ENCODE measurements at regions not wholly inside any gene's neighbourhood (a gene's known extent, or its start where the extent isn't known, plus 50 kb on each side); places are given as distances from the start of the nearest gene placed in this dataset.
A peak's percentile ranks its signal among the peaks of the same experiment; 100 is the strongest.

DNA sequence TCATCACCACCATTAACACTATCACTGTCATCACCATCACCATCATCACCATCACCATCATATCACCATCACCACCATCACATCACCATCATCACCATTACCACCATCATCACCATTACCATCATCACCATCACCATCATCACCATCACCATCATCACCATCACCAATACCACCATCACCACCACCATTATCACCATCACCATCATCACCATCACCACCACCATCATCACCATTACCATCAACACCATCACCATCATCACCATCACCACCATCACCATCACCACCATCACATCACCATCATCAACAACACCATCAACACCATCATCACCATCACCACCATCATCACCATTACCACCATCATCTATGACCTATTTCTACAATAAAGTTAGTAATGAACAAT is 86.1 kb upstream of the PDE10A start:
- no peak overlapping the region for H3K27ac Mint-ChIP-seq (ENCODE audit: unreplicated experiment)
- no peak for TF ChIP-seq EZH2 (IDR thresholded peaks at IDR 0.05; ENCODE audit: insufficient read depth, low read length)
- TF ChIP-seq, protein P1, sequence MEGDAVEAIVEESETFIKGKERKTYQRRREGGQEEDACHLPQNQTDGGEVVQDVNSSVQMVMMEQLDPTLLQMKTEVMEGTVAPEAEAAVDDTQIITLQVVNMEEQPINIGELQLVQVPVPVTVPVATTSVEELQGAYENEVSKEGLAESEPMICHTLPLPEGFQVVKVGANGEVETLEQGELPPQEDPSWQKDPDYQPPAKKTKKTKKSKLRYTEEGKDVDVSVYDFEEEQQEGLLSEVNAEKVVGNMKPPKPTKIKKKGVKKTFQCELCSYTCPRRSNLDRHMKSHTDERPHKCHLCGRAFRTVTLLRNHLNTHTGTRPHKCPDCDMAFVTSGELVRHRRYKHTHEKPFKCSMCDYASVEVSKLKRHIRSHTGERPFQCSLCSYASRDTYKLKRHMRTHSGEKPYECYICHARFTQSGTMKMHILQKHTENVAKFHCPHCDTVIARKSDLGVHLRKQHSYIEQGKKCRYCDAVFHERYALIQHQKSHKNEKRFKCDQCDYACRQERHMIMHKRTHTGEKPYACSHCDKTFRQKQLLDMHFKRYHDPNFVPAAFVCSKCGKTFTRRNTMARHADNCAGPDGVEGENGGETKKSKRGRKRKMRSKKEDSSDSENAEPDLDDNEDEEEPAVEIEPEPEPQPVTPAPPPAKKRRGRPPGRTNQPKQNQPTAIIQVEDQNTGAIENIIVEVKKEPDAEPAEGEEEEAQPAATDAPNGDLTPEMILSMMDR (IDR thresholded peaks at IDR 0.05; ENCODE audit: insufficient read depth, low read depth, low read length): no peak
- peak; percentile 75 for FAIRE-seq
- Histone ChIP-seq H3K27ac (ENCODE audit: low read depth, low read length) (no peak overlapping the region), H3K9me3 (ENCODE audit: insufficient read depth, low read depth, low read length) (peaks cover 4% of the 10 kb centered on the region), H3K36me3 (ENCODE audit: insufficient read depth, low read length) (no peaks in the 10 kb centered on the region), H3K9ac (ENCODE audit: low read length) (no peak overlapping the region), H3K4me2 (ENCODE audit: low read length) (no peak overlapping the region), H3K79me2 (ENCODE audit: insufficient read depth, low read length) (no peaks in the 10 kb centered on the region), H2AFZ (ENCODE audit: low read depth, low read length) (no peak overlapping the region), H3K27me3 (ENCODE audit: insufficient read depth, low read length) (no peaks in the 10 kb centered on the region), H4K20me1 (ENCODE audit: insufficient read depth, low read length) (no peaks in the 10 kb centered on the region), H3K4me1 (ENCODE audit: insufficient read depth, low read length) (no peaks in the 10 kb centered on the region), H3K4me3 (ENCODE audit: insufficient read depth, low read depth, low read length) (no peak overlapping the region)
- peaks cover 8% of the 10 kb centered on the region for H3K27me3 Mint-ChIP-seq (ENCODE audit: low read depth, unreplicated experiment)
- H3K4me1 Mint-ChIP-seq (ENCODE audit: low read depth, unreplicated experiment): no peaks in the 10 kb centered on the region
- no peaks in the 10 kb centered on the region for H3K9me3 Mint-ChIP-seq (ENCODE audit: unreplicated experiment)
- no peak for DNase-seq (ENCODE audit: low read depth)
- no peak overlapping the region for H3K4me3 Mint-ChIP-seq (ENCODE audit: unreplicated experiment)
- no peaks in the 10 kb centered on the region for H3K36me3 Mint-ChIP-seq (ENCODE audit: low read depth, unreplicated experiment)

- no peak overlapping the region for H3K4me3 Mint-ChIP-seq (ENCODE audit: unreplicated experiment)
- no peaks in the 10 kb centered on the region for H3K36me3 Mint-ChIP-seq (ENCODE audit: low read depth, unreplicated experiment)
- Histone ChIP-seq H3K9ac (ENCODE audit: low read length) (no peak overlapping the region), H3K9me3 (ENCODE audit: insufficient read depth, low read depth, low read length) (peaks cover 4% of the 10 kb centered on the region), H2AFZ (ENCODE audit: low read depth, low read length) (no peak overlapping the region), H3K4me1 (ENCODE audit: insufficient read depth, low read length) (no peaks in the 10 kb centered on the region), H3K4me3 (ENCODE audit: insufficient read depth, low read depth, low read length) (no peak overlapping the region), H4K20me1 (ENCODE audit: insufficient read depth, low read length) (no peaks in the 10 kb centered on the region), H3K79me2 (ENCODE audit: insufficient read depth, low read length) (no peaks in the 10 kb centered on the region), H3K27ac (ENCODE audit: low read depth, low read length) (no peak overlapping the region), H3K27me3 (ENCODE audit: insufficient read depth, low read length) (no peaks in the 10 kb centered on the region), H3K36me3 (ENCODE audit: insufficient read depth, low read length) (no peaks in the 10 kb centered on the region), H3K4me2 (ENCODE audit: low read length) (no peak overlapping the region)
- no peak for FAIRE-seq
- H3K27ac Mint-ChIP-seq (ENCODE audit: unreplicated experiment): no peak overlapping the region
- DNase-seq (ENCODE audit: low read depth): no peak
- H3K4me1 Mint-ChIP-seq (ENCODE audit: low read depth, unreplicated experiment): no peaks in the 10 kb centered on the region
- H3K27me3 Mint-ChIP-seq (ENCODE audit: low read depth, unreplicated experiment): peaks cover 8% of the 10 kb centered on the region
- H3K9me3 Mint-ChIP-seq (ENCODE audit: unreplicated experiment): no peaks in the 10 kb centered on the region
- TF ChIP-seq, protein P1 (IDR thresholded peaks at IDR 0.05; ENCODE audit: insufficient read depth, low read depth, low read length): no peak
- TF ChIP-seq EZH2 (IDR thresholded peaks at IDR 0.05; ENCODE audit: insufficient read depth, low read length): no peak
Observed at GRCh38 chr6:165748390-165748789, 85.3 kb upstream of the PDE10A start.

GRCh38 chr6:165747963-165748362 is 84.9 kb upstream of the PDE10A start:
- Histone ChIP-seq H3K4me1 (ENCODE audit: insufficient read depth, low read length) (no peaks in the 10 kb centered on the region), H2AFZ (ENCODE audit: low read depth, low read length) (no peak overlapping the region), H3K36me3 (ENCODE audit: insufficient read depth, low read length) (no peaks in the 10 kb centered on the region), H3K4me2 (ENCODE audit: low read length) (no peak overlapping the region), H3K9me3 (ENCODE audit: insufficient read depth, low read depth, low read length) (peaks cover 4% of the 10 kb centered on the region), H4K20me1 (ENCODE audit: insufficient read depth, low read length) (no peaks in the 10 kb centered on the region), H3K4me3 (ENCODE audit: insufficient read depth, low read depth, low read length) (no peak overlapping the region), H3K9ac (ENCODE audit: low read length) (no peak overlapping the region), H3K27me3 (ENCODE audit: insufficient read depth, low read length) (no peaks in the 10 kb centered on the region), H3K27ac (ENCODE audit: low read depth, low read length) (no peak overlapping the region), H3K79me2 (ENCODE audit: insufficient read depth, low read length) (no peaks in the 10 kb centered on the region)
- Mint-ChIP-seq H3K36me3 (ENCODE audit: low read depth, unreplicated experiment) (no peaks in the 10 kb centered on the region), H3K4me3 (ENCODE audit: unreplicated experiment) (no peak overlapping the region), H3K4me1 (ENCODE audit: low read depth, unreplicated experiment) (no peaks in the 10 kb centered on the region), H3K9me3 (ENCODE audit: unreplicated experiment) (no peaks in the 10 kb centered on the region), H3K27me3 (ENCODE audit: low read depth, unreplicated experiment) (peaks cover 9% of the 10 kb centered on the region), H3K27ac (ENCODE audit: unreplicated experiment) (no peak overlapping the region)
- no peak for FAIRE-seq
- no peak for DNase-seq (ENCODE audit: low read depth)
- TF ChIP-seq EZH2 (IDR thresholded peaks at IDR 0.05; ENCODE audit: insufficient read depth, low read length): no peak
- TF ChIP-seq, protein P1 (IDR thresholded peaks at IDR 0.05; ENCODE audit: insufficient read depth, low read depth, low read length): no peak
